GM12878 (cell line): ENCODE measurements at regions not wholly inside any gene's neighbourhood (a gene's known extent, or its start where the extent isn't known, plus 50 kb on each side); places are given as distances from the start of the nearest gene placed in this dataset.

Source experiments
- ATAC-seq: fragments of 200-7000 bp; cut with Tn5 transposase; 3 replicates; pipeline ENCODE4 v1.9.1; 2020; ENCODE audit warnings: mild to moderate bottlenecking, moderate library complexity
- BruUV-seq: library from RNA; stranded (reverse); fragments of 400-500 nt; replicated peaks from 2 replicates; lab custom pipeline; 2021; lab: Mats Ljungman, UMichigan
- CTCF ChIA-PET: fragments of 300-600 bp; sonication (Branson Sonifier 250); formaldehyde crosslinking; extraction: SDS; loops from one replicate; lab custom pipeline; 2021; ENCODE audit warnings: inconsistent platforms; lab: Yijun Ruan, JAX
- POLR2A ChIA-PET: fragments of 350-600 bp; formaldehyde crosslinking; extraction: SDS; loops from one replicate; lab custom pipeline; 2021; ENCODE audit warnings: inconsistent platforms; lab: Charles Lee
- RAD21 ChIA-PET: fragments of 300-600 bp; sonication (Branson Sonifier 250); formaldehyde crosslinking; loops from one replicate; lab custom pipeline; 2023; ENCODE audit warnings: antibody characterized with exemption; ENCODE audit not compliant: unreplicated experiment; lab: Charles Lee
- SMC1A ChIA-PET: fragments of 300-600 bp; sonication (Branson Sonifier 250); formaldehyde crosslinking; loops from one replicate; lab custom pipeline; 2023; ENCODE audit not compliant: unreplicated experiment, uncharacterized antibody; lab: Charles Lee
- DNase-seq: peaks from one replicate; pipeline ENCODE4 v3.0.0-alpha.2; 2011; ENCODE audit warnings: low read depth, low spot score
- FAIRE-seq: peaks from 3 replicates; lab custom pipeline; 2011; peaks lifted over from hg19 to GRCh38; lab: Jason Lieb, UNC
- H2AFZ ChIP-seq: 2 replicates; pipeline ENCODE4 v1.6.0; 2011; ENCODE audit warnings: low read depth, low read length, control low read depth; ENCODE audit not compliant: control insufficient read depth
- H3K27ac ChIP-seq: 2 replicates; pipeline ENCODE4 v1.5.1; 2011; ENCODE audit warnings: control low read depth; ENCODE audit not compliant: control insufficient read depth, insufficient read depth
- H3K27me3 ChIP-seq, 2 experiments: replicated peaks in 1 of 2; 2 replicates each; pipeline versions ENCODE4 v1.6.0 to v1.6.1; 2011; ENCODE audit warnings: low read length in 1 of 2; ENCODE audit not compliant: control insufficient read depth in 2 of 2, insufficient read depth in 2 of 2
- H3K36me3 ChIP-seq, 2 experiments: 2 replicates each; pipeline ENCODE4 v1.5.1; 2011; ENCODE audit warnings: low read length in 1 of 2; ENCODE audit not compliant: control insufficient read depth in 2 of 2, insufficient read depth in 2 of 2
- H3K4me1 ChIP-seq: 2 replicates; pipeline ENCODE4 v1.6.1; 2011; ENCODE audit warnings: mild to moderate bottlenecking, low read length, moderate library complexity, mixed read lengths; ENCODE audit not compliant: control insufficient read depth, insufficient read depth
- H3K4me2 ChIP-seq: 2 replicates; pipeline ENCODE4 v1.6.0; 2011; ENCODE audit warnings: control low read depth; ENCODE audit not compliant: control insufficient read depth, insufficient read depth
- H3K4me3 ChIP-seq: fragments of 200-600 bp; sonication (generic); 2 replicates; pipeline ENCODE4 v1.5.1; 2016
- H3K79me2 ChIP-seq: 2 replicates; pipeline ENCODE4 v1.6.0; 2011; ENCODE audit warnings: low read length; ENCODE audit not compliant: control insufficient read depth, insufficient read depth
- H3K9ac ChIP-seq: 2 replicates; pipeline ENCODE4 v1.8.0; 2011; ENCODE audit warnings: low read length, control low read depth, mixed read lengths; ENCODE audit not compliant: control insufficient read depth, insufficient read depth
- H3K9me3 ChIP-seq: replicated peaks from 3 replicates; pipeline ENCODE4 v1.5.1; 2011; ENCODE audit warnings: mild to moderate bottlenecking, low read length; ENCODE audit not compliant: control insufficient read depth, insufficient read depth
- H4K20me1 ChIP-seq: 2 replicates; pipeline ENCODE4 v1.6.0; 2011; ENCODE audit not compliant: control insufficient read depth, insufficient read depth
- CEBPZ ChIP-seq: fragments of 150-350 bp; IDR thresholded peaks from 2 replicates; pipeline ENCODE4 v1.6.1; 2016; ENCODE audit warnings: low read depth, low read length
- FOXK2 ChIP-seq: fragments of 450-650 bp; IDR thresholded peaks from 2 replicates; pipeline ENCODE4 v1.6.1; 2017; ENCODE audit warnings: mild to moderate bottlenecking, moderate library complexity
- HSF1 ChIP-seq: fragments of 150-350 bp; IDR thresholded peaks from 2 replicates; pipeline ENCODE4 v1.6.1; 2014; ENCODE audit warnings: mild to moderate bottlenecking, low read depth, low read length
- IKZF2 ChIP-seq, 2 experiments: fragments of 450-650 bp; IDR thresholded peaks; 2 replicates each; pipeline ENCODE4 v1.6.1; 2017; ENCODE audit warnings: mild to moderate bottlenecking in 2 of 2, moderate library complexity in 2 of 2
- KAT2A ChIP-seq: conservative IDR thresholded peaks from 2 replicates; pipeline ENCODE4 v1.6.1; 2011; ENCODE audit warnings: low read depth, low read length; ENCODE audit not compliant: control insufficient read depth
- NFYA ChIP-seq: IDR thresholded peaks from 2 replicates; pipeline ENCODE4 v1.6.1; 2011; ENCODE audit warnings: low read depth, mild to moderate bottlenecking, low read length, improper control_type of control experiment, borderline replicate concordance
- NRF1 ChIP-seq: conservative IDR thresholded peaks from 2 replicates; pipeline ENCODE4 v1.6.1; 2011; ENCODE audit warnings: mild to moderate bottlenecking, low read depth, low read length, improper control_type of control experiment
- RAD51 ChIP-seq: fragments of 450-650 bp; IDR thresholded peaks from 2 replicates; pipeline ENCODE4 v1.6.1; 2016; ENCODE audit warnings: moderate library complexity, mild to moderate bottlenecking, inconsistent platforms
- STAT1 ChIP-seq: fragments of 450-650 bp; conservative IDR thresholded peaks from 2 replicates; pipeline ENCODE4 v1.6.1; 2014; ENCODE audit warnings: antibody characterized with exemption, mild to moderate bottlenecking
- SUZ12 ChIP-seq: fragments of 200-600 bp; sonication (generic); IDR thresholded peaks from one replicate; pipeline ENCODE4 v1.6.1; 2018; ENCODE audit warnings: antibody characterized with exemption, mild to moderate bottlenecking; ENCODE audit not compliant: unreplicated experiment
- TCF12 ChIP-seq: IDR thresholded peaks from 2 replicates; pipeline ENCODE4 v1.6.1; 2011; ENCODE audit warnings: low read depth, mild to moderate bottlenecking, low read length
- ZNF217 ChIP-seq: fragments of 450-650 bp; IDR thresholded peaks from 2 replicates; pipeline ENCODE4 v1.6.1; 2017; ENCODE audit warnings: antibody characterized with exemption, mild to moderate bottlenecking
- ZNF274 ChIP-seq: IDR thresholded peaks from one replicate; pipeline ENCODE4 v1.8.0; 2011; ENCODE audit not compliant: insufficient read length, insufficient read depth
- ZZZ3 ChIP-seq: IDR thresholded peaks from 2 replicates; pipeline ENCODE4 v1.6.1; 2011; ENCODE audit warnings: low read depth; ENCODE audit not compliant: control insufficient read depth, insufficient read length
- WGBS: methylation state at CpG from one replicate; pipeline ENCODE4 v1.1.6; 2016; ENCODE audit warnings: low lambda C conversion rate; ENCODE audit not compliant: insufficient replicate concordance, insufficient coverage; ENCODE audit errors: missing lambda C conversion rate; 5-methylcytosine and 5-hydroxymethylcytosine counted together
- in situ Hi-C: fragments of 300-500 bp; cut with MboI; formaldehyde crosslinking; loops from 9 replicates; pipeline ENCODE4 v1.14.3; 2018; ENCODE audit warnings: mixed read lengths
- intact Hi-C: fragments of 100-400 bp; cut with micrococcal nuclease; formaldehyde crosslinking; loops from one replicate; pipeline ENCODE4 v1.14.2; 2022; ENCODE audit not compliant: unreplicated experiment

- Histone ChIP-seq H3K27me3 (no peaks in the 10 kb centered on the region), H3K4me1 (no peaks in the 10 kb centered on the region), H2AFZ (no peak overlapping the region), H3K36me3 (no peaks in the 10 kb centered on the region), H3K4me3 (no peak overlapping the region), H3K9me3 (no peaks in the 10 kb centered on the region), H3K79me2 (no peaks in the 10 kb centered on the region), H3K4me2 (no peak overlapping the region), H3K27ac (no peak overlapping the region), H3K9ac (no peak overlapping the region), H4K20me1 (no peaks in the 10 kb centered on the region)
- FAIRE-seq, result no peak
- no peak for DNase-seq
- ChIA-PET POLR2A (no interaction called here), RAD21 (no interaction called here), SMC1A (interaction anchor here (0.7 kb wide), 1 partner anchor 12 kb away, joined by 3 read pairs; no protein-coding TSS in a partner anchor), CTCF (interaction anchor here (0.7 to 1.0 kb wide), 2 partner anchors 14 to 383 kb away, joined by 3 read pairs; no protein-coding TSS in a partner anchor)
- no peak for ATAC-seq
- TF ChIP-seq ZZZ3 (no peak), IKZF2 (IDR thresholded peaks at IDR 0.05) (no peak)
- WGBS, result 0% methylated on average over 1 of the region's 1 CpG
- intact Hi-C loops (loop anchor here (10.0 kb wide), 1 partner anchor 277 kb away; no protein-coding TSS in a partner anchor), in situ Hi-C loops (no loop called here)
- BruUV-seq, result no TSS peak
These were observed 252.6 kb upstream of the LINC00305 start for GRCh38 chr18:64401268-64402060.

GRCh38 chr18:64399566-64399965, 250.7 kb upstream of the LINC00305 start:
- Histone ChIP-seq H2AFZ (no peak overlapping the region), H3K79me2 (no peaks in the 10 kb centered on the region), H3K27me3 (no peaks in the 10 kb centered on the region), H3K4me2 (no peak overlapping the region), H4K20me1 (no peaks in the 10 kb centered on the region), H3K9me3 (no peaks in the 10 kb centered on the region), H3K27ac (no peak overlapping the region), H3K4me1 (no peaks in the 10 kb centered on the region), H3K4me3 (no peak overlapping the region), H3K9ac (no peak overlapping the region), H3K36me3 (no peaks in the 10 kb centered on the region)
- in situ Hi-C loops, result no loop called here
- ChIA-PET CTCF (no interaction called here), POLR2A (no interaction called here), RAD21 (no interaction called here), SMC1A (no interaction called here)
- DNase-seq (no peak), ATAC-seq (no peak), FAIRE-seq (no peak)
- intact Hi-C loops, result no loop called here
- WGBS, result 24% methylated on average over 3 of the region's 3 CpGs
- no TSS peak for BruUV-seq
- TF ChIP-seq TCF12, result no peak
- TF ChIP-seq SUZ12, result no peak
- no peak for TF ChIP-seq RAD51
- TF ChIP-seq NFYA, result no peak
- no peak for TF ChIP-seq KAT2A
- no peak for TF ChIP-seq HSF1
- no peak for TF ChIP-seq CEBPZ
- no peak for TF ChIP-seq FOXK2
- TF ChIP-seq ZNF217, result no peak
- TF ChIP-seq STAT1, result no peak
- no peak for TF ChIP-seq ZNF274
- no peak for TF ChIP-seq NRF1
